ENCODE measurements at regions not wholly inside any gene's neighbourhood (a gene's known extent, or its start where the extent isn't known, plus 50 kb on each side); places are given as distances from the start of the nearest gene placed in this dataset.

GRCh38 chr2:137776697-137777096 lies 187.6 kb upstream of the HNMT start:
- ATAC-seq (peak; percentile 35; the same call in 2 of the 3 replicates), DNase-seq (ENCODE audit: low read depth, low spot score) (no peak), FAIRE-seq (no peak)
- TF ChIP-seq RAD51 (IDR thresholded peaks at IDR 0.05) = no peak
- TF ChIP-seq ZZZ3 (IDR thresholded peaks at IDR 0.05; ENCODE audit: control insufficient read depth, insufficient read length, low read depth) = no peak
- no peak for TF ChIP-seq CREM (IDR thresholded peaks at IDR 0.05; ENCODE audit: low read depth)
- H3K4me2 ChIP-seq (ENCODE audit: control insufficient read depth, insufficient read depth) = no peak overlapping the region; the same call in 1 of the 2 replicates
- CTCF ChIA-PET = interaction anchor here (0.5 to 1.4 kb wide), 4 partner anchors 11 to 1267 kb away, joined by 3 to 4 read pairs (median 3); no protein-coding TSS in a partner anchor
- intact Hi-C loops (cut with micrococcal nuclease; ENCODE audit: unreplicated experiment) = no loop called here
- H4K20me1 ChIP-seq (ENCODE audit: control insufficient read depth, insufficient read depth) = no peaks in the 10 kb centered on the region
- in situ Hi-C loops (cut with MboI) = no loop called here
- POLR2A ChIA-PET = no interaction called here
- SMC1A ChIA-PET (ENCODE audit: uncharacterized antibody, unreplicated experiment) = interaction anchor here (1.0 kb wide), 1 partner anchor 17 kb away, joined by 3 read pairs; no protein-coding TSS in a partner anchor
- H3K4me1 ChIP-seq (ENCODE audit: control insufficient read depth, insufficient read depth, low read length) = no peaks in the 10 kb centered on the region
- 17% methylated on average over 3 of the region's 3 CpGs for WGBS (ENCODE audit: insufficient coverage, insufficient replicate concordance, low lambda C conversion rate, missing lambda C conversion rate)
- H3K9me3 ChIP-seq (replicated peaks; ENCODE audit: control insufficient read depth, insufficient read depth, low read length) = no peaks in the 10 kb centered on the region
- no peaks in the 10 kb centered on the region for H3K27me3 ChIP-seq (replicated peaks in 1 of 2; ENCODE audit: control insufficient read depth in 2 of 2, insufficient read depth in 2 of 2, low read length in 1 of 2)
- H3K79me2 ChIP-seq (ENCODE audit: control insufficient read depth, insufficient read depth, low read length) = no peaks in the 10 kb centered on the region
- RAD21 ChIA-PET (ENCODE audit: unreplicated experiment) = interaction anchor here (0.5 to 1.2 kb wide), 2 partner anchors 12 to 65 kb away, joined by 3 read pairs; no protein-coding TSS in a partner anchor
- H2AFZ ChIP-seq (ENCODE audit: control insufficient read depth, low read depth, low read length) = no peak overlapping the region
- BruUV-seq (replicated peaks) = no TSS peak
- no peak overlapping the region for H3K4me3 ChIP-seq
- H3K27ac ChIP-seq (ENCODE audit: control insufficient read depth, insufficient read depth) = no peak overlapping the region
- no peaks in the 10 kb centered on the region for H3K36me3 ChIP-seq (ENCODE audit: control insufficient read depth in 2 of 2, insufficient read depth in 2 of 2, low read length in 1 of 2)
- H3K9ac ChIP-seq (ENCODE audit: control insufficient read depth, insufficient read depth, low read length) = no peak overlapping the region

DNA sequence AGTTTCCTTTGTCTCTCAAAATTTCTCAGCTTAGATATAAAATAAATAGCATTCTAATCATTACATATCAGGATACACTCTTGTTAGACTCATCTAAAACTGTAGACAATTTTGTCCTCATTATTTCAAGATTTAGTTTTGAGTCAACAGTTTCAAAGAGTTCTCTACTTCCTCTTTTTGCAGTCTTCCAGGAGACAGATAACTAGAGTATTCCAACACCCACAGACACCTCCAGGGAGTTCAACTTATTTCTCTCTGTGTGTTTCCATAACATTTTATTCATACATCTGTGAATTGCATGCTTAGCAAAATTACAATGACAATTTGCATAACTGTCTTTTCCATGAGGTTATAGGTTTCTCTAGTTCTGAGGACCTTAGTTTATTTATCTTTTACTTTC lies 166.6 kb upstream of the HNMT start:
- POLR2A ChIA-PET = no interaction called here
- RAD21 ChIA-PET (ENCODE audit: unreplicated experiment) = no interaction called here
- Histone ChIP-seq H3K4me1 (ENCODE audit: control insufficient read depth, insufficient read depth, low read length) (no peaks in the 10 kb centered on the region), H3K4me3 (no peak overlapping the region), H3K36me3 (ENCODE audit: control insufficient read depth in 2 of 2, insufficient read depth in 2 of 2, low read length in 1 of 2) (no peaks in the 10 kb centered on the region), H3K27me3 (replicated peaks in 1 of 2; ENCODE audit: control insufficient read depth in 2 of 2, insufficient read depth in 2 of 2, low read length in 1 of 2) (no peaks in the 10 kb centered on the region), H3K9ac (ENCODE audit: control insufficient read depth, insufficient read depth, low read length) (no peak overlapping the region), H3K27ac (ENCODE audit: control insufficient read depth, insufficient read depth) (no peak overlapping the region), H2AFZ (ENCODE audit: control insufficient read depth, low read depth, low read length) (no peak overlapping the region), H4K20me1 (ENCODE audit: control insufficient read depth, insufficient read depth) (no peaks in the 10 kb centered on the region), H3K4me2 (ENCODE audit: control insufficient read depth, insufficient read depth) (no peak overlapping the region), H3K9me3 (replicated peaks; ENCODE audit: control insufficient read depth, insufficient read depth, low read length) (no peaks in the 10 kb centered on the region; the same call in 2 of the 3 replicates), H3K79me2 (ENCODE audit: control insufficient read depth, insufficient read depth, low read length) (no peaks in the 10 kb centered on the region)
- in situ Hi-C loops (cut with MboI) (no loop called here), intact Hi-C loops (cut with micrococcal nuclease; ENCODE audit: unreplicated experiment) (no loop called here)
- BruUV-seq (replicated peaks) = no TSS peak
- FAIRE-seq (no peak), DNase-seq (ENCODE audit: low read depth, low spot score) (no peak), ATAC-seq (peak; percentile 31)
- peak; percentile 51 for TF ChIP-seq MEF2B (IDR thresholded peaks at IDR 0.05; ENCODE audit: partially characterized antibody, poor library complexity, severe bottlenecking)
- TF ChIP-seq SMC3 (IDR thresholded peaks at IDR 0.05; ENCODE audit: borderline replicate concordance, low read length) = no peak
- TF ChIP-seq, protein P1, sequence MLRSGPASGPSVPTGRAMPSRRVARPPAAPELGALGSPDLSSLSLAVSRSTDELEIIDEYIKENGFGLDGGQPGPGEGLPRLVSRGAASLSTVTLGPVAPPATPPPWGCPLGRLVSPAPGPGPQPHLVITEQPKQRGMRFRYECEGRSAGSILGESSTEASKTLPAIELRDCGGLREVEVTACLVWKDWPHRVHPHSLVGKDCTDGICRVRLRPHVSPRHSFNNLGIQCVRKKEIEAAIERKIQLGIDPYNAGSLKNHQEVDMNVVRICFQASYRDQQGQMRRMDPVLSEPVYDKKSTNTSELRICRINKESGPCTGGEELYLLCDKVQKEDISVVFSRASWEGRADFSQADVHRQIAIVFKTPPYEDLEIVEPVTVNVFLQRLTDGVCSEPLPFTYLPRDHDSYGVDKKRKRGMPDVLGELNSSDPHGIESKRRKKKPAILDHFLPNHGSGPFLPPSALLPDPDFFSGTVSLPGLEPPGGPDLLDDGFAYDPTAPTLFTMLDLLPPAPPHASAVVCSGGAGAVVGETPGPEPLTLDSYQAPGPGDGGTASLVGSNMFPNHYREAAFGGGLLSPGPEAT (IDR thresholded peaks at IDR 0.05; ENCODE audit: low read depth) = peak; percentile 23; the same call in 1 of the 2 replicates
- TF ChIP-seq LARP7 (IDR thresholded peaks at IDR 0.05) = no peak
- peak; percentile 51 to 64; a peak in 3 of 4 replicates for TF ChIP-seq IKZF2 (IDR thresholded peaks at IDR 0.05)
- TF ChIP-seq FOXK2 (IDR thresholded peaks at IDR 0.05) = no peak
- no peak for TF ChIP-seq CREM (IDR thresholded peaks at IDR 0.05; ENCODE audit: low read depth)
- no peak for TF ChIP-seq RB1 (IDR thresholded peaks at IDR 0.05; ENCODE audit: borderline replicate concordance)
- TF ChIP-seq, protein P2, sequence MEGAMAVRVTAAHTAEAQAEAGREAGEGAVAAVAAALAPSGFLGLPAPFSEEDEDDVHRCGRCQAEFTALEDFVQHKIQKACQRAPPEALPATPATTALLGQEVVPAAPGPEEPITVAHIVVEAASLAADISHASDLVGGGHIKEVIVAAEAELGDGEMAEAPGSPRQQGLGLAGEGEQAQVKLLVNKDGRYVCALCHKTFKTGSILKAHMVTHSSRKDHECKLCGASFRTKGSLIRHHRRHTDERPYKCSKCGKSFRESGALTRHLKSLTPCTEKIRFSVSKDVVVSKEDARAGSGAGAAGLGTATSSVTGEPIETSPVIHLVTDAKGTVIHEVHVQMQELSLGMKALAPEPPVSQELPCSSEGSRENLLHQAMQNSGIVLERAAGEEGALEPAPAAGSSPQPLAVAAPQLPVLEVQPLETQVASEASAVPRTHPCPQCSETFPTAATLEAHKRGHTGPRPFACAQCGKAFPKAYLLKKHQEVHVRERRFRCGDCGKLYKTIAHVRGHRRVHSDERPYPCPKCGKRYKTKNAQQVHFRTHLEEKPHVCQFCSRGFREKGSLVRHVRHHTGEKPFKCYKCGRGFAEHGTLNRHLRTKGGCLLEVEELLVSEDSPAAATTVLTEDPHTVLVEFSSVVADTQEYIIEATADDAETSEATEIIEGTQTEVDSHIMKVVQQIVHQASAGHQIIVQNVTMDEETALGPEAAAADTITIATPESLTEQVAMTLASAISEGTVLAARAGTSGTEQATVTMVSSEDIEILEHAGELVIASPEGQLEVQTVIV (IDR thresholded peaks at IDR 0.05; ENCODE audit: borderline replicate concordance, partially characterized antibody) = no peak
- TF ChIP-seq MTA2 (IDR thresholded peaks at IDR 0.05; ENCODE audit: low read depth) = peak; percentile 63; the same call in 1 of the 2 replicates
- 0 out of 2 replicates have a peak, but pooled peaks have one; percentile 40 for TF ChIP-seq SPI1 (IDR thresholded peaks at IDR 0.05; ENCODE audit: borderline replicate concordance, insufficient read depth, low read depth, low read length)
- 0 out of 2 replicates have a peak, but pooled peaks have one; percentile 24 for TF ChIP-seq IKZF1 (conservative IDR thresholded peaks at IDR 0.05)
- TF ChIP-seq JUNB (IDR thresholded peaks at IDR 0.05) = peak; percentile 22
- SMC1A ChIA-PET (ENCODE audit: uncharacterized antibody, unreplicated experiment) = no interaction called here
- CTCF ChIA-PET = no interaction called here
